Keratinocyte (primary cell): ENCODE measurements at regions not wholly inside any gene's neighbourhood (a gene's known extent, or its start where the extent isn't known, plus 50 kb on each side); places are given as distances from the start of the nearest gene placed in this dataset.

ENCODE experiments used
- EZH2 ChIP-seq: IDR thresholded peaks from one replicate; pipeline ENCODE4 v1.6.1; 2012; ENCODE audit warnings: inconsistent platforms, mild to moderate bottlenecking, low read length, moderate library complexity
- TF ChIP-seq, protein P1 (sequence below), 3 experiments: IDR thresholded peaks in 1 of 3; conservative IDR thresholded peaks in 1 of 3; optimal IDR thresholded peaks in 1 of 3; 2 replicates in 2 of 3; 3 replicates in 1 of 3; pipeline versions ENCODE3 to v1.5.1; 2011; ENCODE audit warnings: low read length in 3 of 3, mild to moderate bottlenecking in 3 of 3, moderate library complexity in 2 of 3, control low read depth in 1 of 3, inconsistent platforms in 1 of 3; ENCODE audit not compliant: insufficient read depth in 2 of 3; ENCODE audit errors: extremely low read depth in 1 of 3

GRCh38 chr4:29390921-29391320 lies 1329.2 kb upstream of the PCDH7 start:
- TF ChIP-seq, protein P1, sequence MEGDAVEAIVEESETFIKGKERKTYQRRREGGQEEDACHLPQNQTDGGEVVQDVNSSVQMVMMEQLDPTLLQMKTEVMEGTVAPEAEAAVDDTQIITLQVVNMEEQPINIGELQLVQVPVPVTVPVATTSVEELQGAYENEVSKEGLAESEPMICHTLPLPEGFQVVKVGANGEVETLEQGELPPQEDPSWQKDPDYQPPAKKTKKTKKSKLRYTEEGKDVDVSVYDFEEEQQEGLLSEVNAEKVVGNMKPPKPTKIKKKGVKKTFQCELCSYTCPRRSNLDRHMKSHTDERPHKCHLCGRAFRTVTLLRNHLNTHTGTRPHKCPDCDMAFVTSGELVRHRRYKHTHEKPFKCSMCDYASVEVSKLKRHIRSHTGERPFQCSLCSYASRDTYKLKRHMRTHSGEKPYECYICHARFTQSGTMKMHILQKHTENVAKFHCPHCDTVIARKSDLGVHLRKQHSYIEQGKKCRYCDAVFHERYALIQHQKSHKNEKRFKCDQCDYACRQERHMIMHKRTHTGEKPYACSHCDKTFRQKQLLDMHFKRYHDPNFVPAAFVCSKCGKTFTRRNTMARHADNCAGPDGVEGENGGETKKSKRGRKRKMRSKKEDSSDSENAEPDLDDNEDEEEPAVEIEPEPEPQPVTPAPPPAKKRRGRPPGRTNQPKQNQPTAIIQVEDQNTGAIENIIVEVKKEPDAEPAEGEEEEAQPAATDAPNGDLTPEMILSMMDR (optimal IDR thresholded peaks at IDR 0.05 in 1 of 3, IDR thresholded peaks at IDR 0.05 in 1 of 3, conservative IDR thresholded peaks at IDR 0.05 in 1 of 3; ENCODE audit: extremely low read depth in 1 of 3, insufficient read depth in 2 of 3, low read length in 3 of 3) = no peak
- no peak for TF ChIP-seq EZH2
